WERI-Rb-1 (cell line): ENCODE measurements at regions not wholly inside any gene's neighbourhood (a gene's known extent, or its start where the extent isn't known, plus 50 kb on each side); places are given as distances from the start of the nearest gene placed in this dataset.

Source experiments
- DNase-seq: peaks from one replicate; pipeline ENCODE4 v3.0.0-alpha.2; 2020
- H3K27ac ChIP-seq: fragments of 250-450 bp; sonication (Bioruptor Pico); 2 replicates; pipeline ENCODE4 v1.5.1; 2020; ENCODE audit warnings: mild to moderate bottlenecking, moderate library complexity
- H3K27me3 ChIP-seq: fragments of 250-450 bp; sonication (Bioruptor Pico); 2 replicates; pipeline ENCODE4 v1.5.1; 2021; ENCODE audit warnings: mild to moderate bottlenecking, low read depth, moderate library complexity; ENCODE audit not compliant: insufficient read depth, severe bottlenecking
- H3K36me3 ChIP-seq: fragments of 250-450 bp; sonication (Bioruptor Pico); 2 replicates; pipeline ENCODE4 v1.5.1; 2020; ENCODE audit warnings: mild to moderate bottlenecking, moderate library complexity
- H3K4me3 ChIP-seq: 2 replicates; pipeline ENCODE4 v1.5.1; 2011; ENCODE audit warnings: low read depth, mild to moderate bottlenecking, control low read depth, low read length
- H3K9me3 ChIP-seq: fragments of 250-450 bp; sonication (Bioruptor Pico); 2 replicates; pipeline ENCODE4 v1.5.1; 2021; ENCODE audit warnings: mild to moderate bottlenecking, moderate library complexity; ENCODE audit not compliant: severe bottlenecking
- TF ChIP-seq, protein P1 (sequence below): IDR thresholded peaks from 2 replicates; pipeline ENCODE4 v1.5.1; 2011; ENCODE audit warnings: low read depth, mild to moderate bottlenecking, control low read depth, inconsistent platforms, low read length

GRCh38 chr2:238684362-238685326, 163.2 kb upstream of the TWIST2 start:
- H3K4me3 ChIP-seq = no peak overlapping the region
- H3K9me3 ChIP-seq = no peaks in the 10 kb centered on the region
- H3K27me3 ChIP-seq = peaks cover 70% of the 10 kb centered on the region
- TF ChIP-seq, protein P1, sequence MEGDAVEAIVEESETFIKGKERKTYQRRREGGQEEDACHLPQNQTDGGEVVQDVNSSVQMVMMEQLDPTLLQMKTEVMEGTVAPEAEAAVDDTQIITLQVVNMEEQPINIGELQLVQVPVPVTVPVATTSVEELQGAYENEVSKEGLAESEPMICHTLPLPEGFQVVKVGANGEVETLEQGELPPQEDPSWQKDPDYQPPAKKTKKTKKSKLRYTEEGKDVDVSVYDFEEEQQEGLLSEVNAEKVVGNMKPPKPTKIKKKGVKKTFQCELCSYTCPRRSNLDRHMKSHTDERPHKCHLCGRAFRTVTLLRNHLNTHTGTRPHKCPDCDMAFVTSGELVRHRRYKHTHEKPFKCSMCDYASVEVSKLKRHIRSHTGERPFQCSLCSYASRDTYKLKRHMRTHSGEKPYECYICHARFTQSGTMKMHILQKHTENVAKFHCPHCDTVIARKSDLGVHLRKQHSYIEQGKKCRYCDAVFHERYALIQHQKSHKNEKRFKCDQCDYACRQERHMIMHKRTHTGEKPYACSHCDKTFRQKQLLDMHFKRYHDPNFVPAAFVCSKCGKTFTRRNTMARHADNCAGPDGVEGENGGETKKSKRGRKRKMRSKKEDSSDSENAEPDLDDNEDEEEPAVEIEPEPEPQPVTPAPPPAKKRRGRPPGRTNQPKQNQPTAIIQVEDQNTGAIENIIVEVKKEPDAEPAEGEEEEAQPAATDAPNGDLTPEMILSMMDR = no peak
- H3K36me3 ChIP-seq = no peaks in the 10 kb centered on the region
- no peak overlapping the region for H3K27ac ChIP-seq
- DNase-seq = no peak

DNA sequence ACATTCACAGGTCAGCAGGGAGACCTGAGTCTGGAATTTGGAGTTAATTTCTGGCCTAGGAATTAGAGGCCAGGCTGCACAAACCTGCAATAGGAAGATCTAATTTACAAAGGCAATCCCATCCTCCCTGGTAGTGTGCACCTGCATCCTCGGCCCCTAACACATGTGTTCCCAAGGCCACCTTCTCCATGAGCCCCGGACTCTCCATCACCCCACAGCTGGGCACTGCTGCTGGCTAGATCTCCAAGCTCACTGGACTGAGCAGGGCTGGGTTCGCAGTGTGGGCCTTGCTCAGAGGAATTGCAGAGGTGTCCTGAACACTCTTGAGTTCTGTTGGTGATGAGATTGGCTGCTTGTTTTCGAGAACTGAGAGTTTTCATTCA, 162.6 kb upstream of the TWIST2 start:
- Histone ChIP-seq H3K27ac (no peak overlapping the region), H3K4me3 (no peak overlapping the region)

GRCh38 chr2:238685713-238686112, 162.2 kb upstream of the TWIST2 start:
- Histone ChIP-seq H3K36me3 (no peaks in the 10 kb centered on the region), H3K27ac (no peak overlapping the region), H3K9me3 (no peaks in the 10 kb centered on the region), H3K4me3 (no peak overlapping the region), H3K27me3 (peaks cover 80% of the 10 kb centered on the region)
- no peak for DNase-seq
- TF ChIP-seq, protein P1 = no peak

More for the DNA sequence above, 162.6 kb upstream of the TWIST2 start:
- DNase-seq = no peak
- H3K9me3 ChIP-seq = no peaks in the 10 kb centered on the region
- TF ChIP-seq, protein P1 = no peak
- H3K27me3 ChIP-seq = peaks cover 76% of the 10 kb centered on the region
- H3K36me3 ChIP-seq = no peaks in the 10 kb centered on the region

DNA sequence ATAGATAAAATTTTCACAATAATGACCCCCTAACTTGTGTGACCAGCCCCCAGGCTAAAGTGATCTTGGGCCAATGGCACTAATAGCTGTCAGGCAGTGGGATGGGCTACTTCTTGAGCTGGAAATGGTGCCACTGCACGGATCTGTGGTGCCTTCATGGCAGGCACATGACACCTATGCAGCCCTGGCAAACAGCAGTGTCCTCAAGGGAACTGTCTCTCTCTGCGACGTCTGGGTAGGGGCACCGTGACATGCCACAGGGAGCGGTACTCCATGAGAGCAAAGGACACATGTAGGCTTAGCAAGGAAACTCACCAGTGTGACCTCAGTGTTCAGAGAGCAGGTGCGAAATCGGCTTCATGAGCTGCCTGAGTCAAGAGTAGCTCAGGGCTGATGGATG, 161.7 kb upstream of the TWIST2 start:
- DNase-seq = no peak
- Histone ChIP-seq H3K9me3 (no peaks in the 10 kb centered on the region), H3K4me3 (no peak overlapping the region), H3K27ac (no peak overlapping the region), H3K27me3 (peaks cover 85% of the 10 kb centered on the region), H3K36me3 (no peaks in the 10 kb centered on the region)
- TF ChIP-seq, protein P1 = no peak

DNA sequence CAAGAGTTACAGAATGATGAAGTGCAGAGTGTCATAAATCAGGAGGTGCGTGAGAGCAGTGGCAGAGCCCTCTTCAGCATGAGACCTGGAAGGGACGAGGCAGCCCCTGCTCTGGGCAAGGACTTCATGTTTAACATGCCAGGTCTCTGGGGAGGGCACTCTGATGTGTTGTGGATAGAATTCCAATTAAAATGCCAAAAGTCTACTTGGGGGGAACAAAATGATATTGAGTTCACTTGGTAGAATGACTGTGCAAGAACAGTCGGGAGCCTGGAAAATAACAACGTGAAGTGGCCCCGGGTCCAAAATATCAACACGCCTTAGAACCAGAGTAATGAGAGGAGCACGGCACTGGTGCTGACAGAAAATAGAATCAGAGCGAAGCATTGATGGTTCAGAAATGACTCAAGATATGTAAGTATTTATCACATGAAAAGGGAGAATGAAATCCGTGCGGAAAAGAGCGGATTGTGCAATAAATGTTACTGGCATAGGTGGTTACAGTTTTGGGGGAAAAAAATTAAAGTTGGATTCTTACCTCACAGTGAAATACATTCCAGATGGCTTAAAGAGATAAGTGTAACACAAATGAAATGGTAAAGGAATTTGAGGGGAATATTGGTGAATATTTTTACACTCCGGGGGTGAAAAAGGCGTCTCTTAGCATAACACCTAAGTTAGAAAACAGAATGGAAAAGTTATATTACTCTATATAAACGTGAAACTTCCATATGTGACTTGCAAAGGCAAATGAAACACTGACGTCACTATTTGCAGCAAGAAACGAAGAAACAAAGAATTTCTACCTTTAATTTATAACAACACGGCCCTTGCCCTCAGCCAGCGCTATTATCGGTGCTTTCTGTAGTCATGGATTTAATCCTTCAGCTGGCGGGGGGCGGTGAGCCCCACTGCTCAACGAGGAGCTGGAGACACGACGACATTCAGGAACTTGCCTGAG, 159.4 kb upstream of the TWIST2 start:
- no peak for DNase-seq
- TF ChIP-seq, protein P1 = no peak

More for the DNA sequence above, 159.4 kb upstream of the TWIST2 start:
- Histone ChIP-seq H3K36me3 (no peaks in the 10 kb centered on the region), H3K9me3 (no peaks in the 10 kb centered on the region), H3K27ac (no peak overlapping the region), H3K4me3 (no peak overlapping the region), H3K27me3 (peaks cover 95% of the 10 kb centered on the region)
